Prostate gland (tissue), 2 donors: ENCODE measurements at regions not wholly inside any gene's neighbourhood (a gene's known extent, or its start where the extent isn't known, plus 50 kb on each side); places are given as distances from the start of the nearest gene placed in this dataset.
"Not testable (repeated sequence)": the region's sequence is repeated elsewhere in the genome, so short reads cannot be mapped to it uniquely, and the experiment has no call there.

Source experiments
- DNase-seq: peaks from one replicate; pipeline ENCODE4 v3.0.0-alpha.2; 2019; ENCODE audit warnings: low spot score
- H3K27ac ChIP-seq, 2 donors: fragments of 200-600 bp; sonication (generic); 2 replicates each; pipeline ENCODE4 v1.5.1; 2017 to 2019
- H3K27me3 ChIP-seq: fragments of 200-600 bp; sonication (generic); replicated peaks from 2 replicates; pipeline ENCODE4 v1.5.1; 2019; ENCODE audit not compliant: insufficient read depth
- H3K36me3 ChIP-seq, 2 donors: fragments of 200-600 bp; sonication (generic); 1 replicate in 1 of 2; 2 replicates in 1 of 2; pipeline versions ENCODE4 v1.5.1 to v1.8.1; 2017 to 2019
- H3K4me1 ChIP-seq: fragments of 200-600 bp; sonication (generic); replicated peaks from 2 replicates; pipeline ENCODE4 v1.5.1; 2019
- H3K4me3 ChIP-seq, 2 donors: fragments of 200-600 bp; sonication (generic); 2 replicates each; pipeline ENCODE4 v1.5.1; 2017 to 2019
- H3K9me3 ChIP-seq: fragments of 200-600 bp; sonication (generic); 2 replicates; pipeline ENCODE4 v1.5.1; 2017
- CTCF ChIP-seq, 4 experiments: fragments of 200-600 bp in 2 of 4; fragments of 450-650 bp in 2 of 4; sonication (generic) in 2 of 4; IDR thresholded peaks; 1 replicate in 3 of 4; 2 replicates in 1 of 4; pipeline ENCODE4 v1.5.1; 2016 to 2019; ENCODE audit warnings: antibody characterized with exemption in 4 of 4, mild to moderate bottlenecking in 2 of 4, moderate library complexity in 2 of 4
- POLR2A ChIP-seq: fragments of 450-650 bp; IDR thresholded peaks from one replicate; pipeline ENCODE4 v1.6.1; 2016; ENCODE audit warnings: antibody characterized with exemption, mild to moderate bottlenecking
- POLR2AphosphoS5 ChIP-seq: sonication (generic); formaldehyde crosslinking; IDR thresholded peaks from one replicate; pipeline ENCODE4 v1.6.1; 2017; ENCODE audit warnings: antibody characterized with exemption
- WGBS: methylation state at CpG from one replicate; pipeline ENCODE4 v1.1.5; 2018; 5-methylcytosine and 5-hydroxymethylcytosine counted together
- intact Hi-C: fragments of 100-400 bp; cut with DNase I; formaldehyde crosslinking; loops from one replicate; pipeline ENCODE4 v1.14.2; 2022

- Histone ChIP-seq H3K27me3 (no peaks in the 10 kb centered on the region), H3K4me3 (no peak overlapping the region), H3K27ac (no peak overlapping the region), H3K36me3 (no peaks in the 10 kb centered on the region), H3K4me1 (no peaks in the 10 kb centered on the region), H3K9me3 (no peaks in the 10 kb centered on the region)
- 57% methylated on average over 1 of the region's 1 CpG for WGBS
- intact Hi-C loops, result no loop called here
- no peak for DNase-seq
- no peak for TF ChIP-seq POLR2A
Measured at GRCh38 chr18:41644466-41644865, 310.6 kb upstream of the PIK3C3 start.

- intact Hi-C loops, result no loop called here
- no peak for TF ChIP-seq POLR2A
- no peak for TF ChIP-seq POLR2AphosphoS5
- TF ChIP-seq CTCF (IDR thresholded peaks at IDR 0.05), result no peak
Measured at GRCh38 chr18:41643427-41643826, 311.6 kb upstream of the PIK3C3 start.

GRCh38 chr18:41642756-41643155, 312.3 kb upstream of the PIK3C3 start:
- H3K4me3 ChIP-seq, result no peak overlapping the region
- intact Hi-C loops, result no loop called here
- H3K9me3 ChIP-seq, result no peaks in the 10 kb centered on the region
- no peaks in the 10 kb centered on the region for H3K27me3 ChIP-seq
- no peaks in the 10 kb centered on the region for H3K4me1 ChIP-seq
- no peaks in the 10 kb centered on the region for H3K36me3 ChIP-seq
- WGBS, result 66% methylated on average over 2 of the region's 2 CpGs
- TF ChIP-seq CTCF (IDR thresholded peaks at IDR 0.05) (no peak), POLR2AphosphoS5 (no peak), POLR2A (no peak)
- DNase-seq, result no peak
- H3K27ac ChIP-seq, result no peak overlapping the region

More at GRCh38 chr18:41643427-41643826, 311.6 kb upstream of the PIK3C3 start:
- H3K4me1 ChIP-seq, result no peaks in the 10 kb centered on the region
- H3K36me3 ChIP-seq, result no peaks in the 10 kb centered on the region
- H3K4me3 ChIP-seq, result no peak overlapping the region
- no peaks in the 10 kb centered on the region for H3K9me3 ChIP-seq
- DNase-seq, result no peak
- no peaks in the 10 kb centered on the region for H3K27me3 ChIP-seq
- 88% methylated on average over 3 of the region's 3 CpGs for WGBS
- no peak overlapping the region for H3K27ac ChIP-seq

- Histone ChIP-seq H3K9me3 (no peaks in the 10 kb centered on the region), H3K4me3 (no peak overlapping the region), H3K27me3 (no peaks in the 10 kb centered on the region), H3K36me3 (no peaks in the 10 kb centered on the region), H3K4me1 (no peaks in the 10 kb centered on the region), H3K27ac (no peak overlapping the region)
- no peak for DNase-seq
- intact Hi-C loops, result no loop called here
- TF ChIP-seq CTCF (IDR thresholded peaks at IDR 0.05), result no peak
- no peak for TF ChIP-seq POLR2A
- TF ChIP-seq POLR2AphosphoS5, result no peak
Measured at GRCh38 chr18:41639218-41639617, 315.8 kb upstream of the PIK3C3 start.

- H3K4me1 ChIP-seq, intact Hi-C loops, H3K27me3 ChIP-seq, H3K36me3 ChIP-seq, DNase-seq, H3K9me3 ChIP-seq, H3K27ac ChIP-seq, H3K4me3 ChIP-seq: not testable (repeated sequence)
- WGBS, result 78% methylated on average over 26 of the region's 26 CpGs
Measured at GRCh38 chr18:41631723-41632285, 323.2 kb upstream of the PIK3C3 start.

GRCh38 chr18:41630232-41630886, 324.7 kb upstream of the PIK3C3 start:
- WGBS, result 86% methylated on average over 8 of the region's 8 CpGs
- no peak for DNase-seq
- no peak for TF ChIP-seq POLR2A

More at GRCh38 chr18:41630232-41630886, 324.7 kb upstream of the PIK3C3 start:
- H3K4me3 ChIP-seq, result no peak overlapping the region
- H3K36me3 ChIP-seq, result no peaks in the 10 kb centered on the region
- H3K4me1 ChIP-seq, result no peaks in the 10 kb centered on the region
- no peak overlapping the region for H3K27ac ChIP-seq
- H3K9me3 ChIP-seq, result no peaks in the 10 kb centered on the region
- H3K27me3 ChIP-seq, result no peaks in the 10 kb centered on the region
- intact Hi-C loops, result no loop called here
